ENCODE measurements at regions not wholly inside any gene's neighbourhood (a gene's known extent, or its start where the extent isn't known, plus 50 kb on each side); places are given as distances from the start of the nearest gene placed in this dataset.

DNA sequence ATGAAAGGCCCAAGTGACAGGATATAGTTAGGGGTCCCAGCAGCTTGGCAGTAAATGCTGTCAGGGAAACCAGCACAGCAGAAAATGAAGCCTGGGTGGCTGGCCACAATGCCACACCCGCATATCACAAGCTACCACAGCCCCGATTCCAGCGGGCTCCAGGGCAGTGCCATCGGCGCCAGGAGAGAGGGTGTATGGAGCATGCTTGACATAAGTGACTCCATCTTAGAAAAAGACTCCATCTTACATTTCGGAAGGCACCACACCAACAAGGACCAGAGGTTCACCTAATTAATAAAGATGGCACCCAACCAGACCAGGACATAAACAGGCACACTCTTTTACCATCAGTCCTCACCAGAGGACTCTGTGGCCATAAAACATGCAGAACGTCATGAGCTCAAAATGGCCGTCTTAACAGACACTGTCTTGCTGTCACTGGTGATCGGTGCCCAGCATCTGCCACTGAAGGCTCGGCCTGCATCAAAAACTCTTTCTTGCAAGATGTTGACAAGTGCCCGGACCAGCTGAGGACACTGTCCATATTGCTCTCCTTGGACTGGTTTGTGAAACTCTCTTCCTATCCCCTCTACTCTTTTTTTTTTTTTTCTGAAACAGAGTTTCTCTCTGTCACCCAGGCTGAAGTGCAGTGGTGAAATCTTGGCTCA lies 67.4 kb upstream of the SPIN1 start:
- no peak for DNase-seq
- Histone ChIP-seq H3K27me3 (ENCODE audit: control insufficient read depth, insufficient read depth, low read length) (no peaks in the 10 kb centered on the region), H3K4me3 (ENCODE audit: low read length in 3 of 3) (no peak overlapping the region), H3K27ac (ENCODE audit: low read depth in 2 of 2, low read length in 2 of 2) (no peak overlapping the region), H3K9ac (ENCODE audit: low read length in 3 of 3) (no peak overlapping the region), H3K36me3 (ENCODE audit: control insufficient read depth in 2 of 3, insufficient read depth in 3 of 3, low read length in 3 of 3) (no peaks in the 10 kb centered on the region), H3K9me3 (ENCODE audit: control insufficient read depth in 2 of 3, insufficient read depth in 1 of 3, low read length in 3 of 3) (no peaks in the 10 kb centered on the region), H3K4me1 (ENCODE audit: control insufficient read depth in 2 of 3, insufficient read depth in 2 of 3, low read depth in 1 of 3, low read length in 3 of 3) (no peaks in the 10 kb centered on the region)
- TF ChIP-seq, protein P1, sequence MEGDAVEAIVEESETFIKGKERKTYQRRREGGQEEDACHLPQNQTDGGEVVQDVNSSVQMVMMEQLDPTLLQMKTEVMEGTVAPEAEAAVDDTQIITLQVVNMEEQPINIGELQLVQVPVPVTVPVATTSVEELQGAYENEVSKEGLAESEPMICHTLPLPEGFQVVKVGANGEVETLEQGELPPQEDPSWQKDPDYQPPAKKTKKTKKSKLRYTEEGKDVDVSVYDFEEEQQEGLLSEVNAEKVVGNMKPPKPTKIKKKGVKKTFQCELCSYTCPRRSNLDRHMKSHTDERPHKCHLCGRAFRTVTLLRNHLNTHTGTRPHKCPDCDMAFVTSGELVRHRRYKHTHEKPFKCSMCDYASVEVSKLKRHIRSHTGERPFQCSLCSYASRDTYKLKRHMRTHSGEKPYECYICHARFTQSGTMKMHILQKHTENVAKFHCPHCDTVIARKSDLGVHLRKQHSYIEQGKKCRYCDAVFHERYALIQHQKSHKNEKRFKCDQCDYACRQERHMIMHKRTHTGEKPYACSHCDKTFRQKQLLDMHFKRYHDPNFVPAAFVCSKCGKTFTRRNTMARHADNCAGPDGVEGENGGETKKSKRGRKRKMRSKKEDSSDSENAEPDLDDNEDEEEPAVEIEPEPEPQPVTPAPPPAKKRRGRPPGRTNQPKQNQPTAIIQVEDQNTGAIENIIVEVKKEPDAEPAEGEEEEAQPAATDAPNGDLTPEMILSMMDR (IDR thresholded peaks at IDR 0.05; ENCODE audit: borderline replicate concordance, extremely low read depth, insufficient read depth): no peak
- intact Hi-C loops (cut with DNase I): no loop called here
- no peak for FAIRE-seq

DNA sequence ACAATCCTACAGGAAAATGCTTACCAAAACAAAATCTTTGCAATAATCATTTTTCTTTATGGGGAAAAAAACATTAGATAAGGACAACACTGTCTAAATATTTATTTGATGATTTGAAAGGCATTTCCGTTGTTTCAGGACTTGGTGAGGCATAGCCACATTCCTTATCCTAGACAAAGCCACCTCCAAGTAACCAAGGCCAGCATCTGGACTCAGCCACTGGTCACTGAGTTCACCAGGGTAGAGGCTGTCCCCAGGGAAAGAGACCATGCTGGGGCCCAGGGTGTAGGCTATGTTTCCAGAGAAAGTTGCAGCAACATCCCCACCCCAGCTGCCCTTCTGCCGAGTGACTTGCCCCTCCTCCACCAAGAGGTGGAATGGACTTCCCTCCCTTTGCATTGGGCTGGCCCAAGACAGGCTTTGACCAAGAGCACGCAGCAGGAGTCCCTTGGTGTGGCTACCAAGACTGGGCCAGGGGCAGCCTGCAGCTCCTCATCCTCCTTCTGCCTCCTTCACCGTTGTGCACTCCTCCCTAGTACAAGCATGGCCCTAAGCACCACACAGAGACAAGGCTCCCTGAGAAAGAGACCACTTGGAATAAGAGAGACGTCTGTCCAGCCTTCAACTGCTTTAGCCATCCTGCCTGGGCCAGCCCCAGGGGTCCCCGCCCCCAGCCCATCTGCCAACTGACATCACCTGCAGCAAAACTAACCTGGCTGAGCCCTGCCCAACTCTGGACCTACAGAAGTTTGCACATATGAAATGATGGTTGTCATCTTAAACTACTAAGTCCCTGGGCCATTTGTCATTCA lies 68.1 kb upstream of the SPIN1 start:
- Histone ChIP-seq H3K9ac (ENCODE audit: low read length in 3 of 3) (no peak overlapping the region), H3K27me3 (ENCODE audit: control insufficient read depth, insufficient read depth, low read length) (no peaks in the 10 kb centered on the region), H3K4me3 (ENCODE audit: low read length in 3 of 3) (no peak overlapping the region), H3K27ac (ENCODE audit: low read depth in 2 of 2, low read length in 2 of 2) (no peak overlapping the region), H3K4me1 (ENCODE audit: control insufficient read depth in 2 of 3, insufficient read depth in 2 of 3, low read depth in 1 of 3, low read length in 3 of 3) (no peaks in the 10 kb centered on the region), H3K36me3 (ENCODE audit: control insufficient read depth in 2 of 3, insufficient read depth in 3 of 3, low read length in 3 of 3) (no peaks in the 10 kb centered on the region), H3K9me3 (ENCODE audit: control insufficient read depth in 2 of 3, insufficient read depth in 1 of 3, low read length in 3 of 3) (no peaks in the 10 kb centered on the region)
- DNase-seq (no peak), FAIRE-seq (no peak)
- intact Hi-C loops (cut with DNase I): no loop called here
- TF ChIP-seq, protein P1 (IDR thresholded peaks at IDR 0.05; ENCODE audit: borderline replicate concordance, extremely low read depth, insufficient read depth): no peak

DNA sequence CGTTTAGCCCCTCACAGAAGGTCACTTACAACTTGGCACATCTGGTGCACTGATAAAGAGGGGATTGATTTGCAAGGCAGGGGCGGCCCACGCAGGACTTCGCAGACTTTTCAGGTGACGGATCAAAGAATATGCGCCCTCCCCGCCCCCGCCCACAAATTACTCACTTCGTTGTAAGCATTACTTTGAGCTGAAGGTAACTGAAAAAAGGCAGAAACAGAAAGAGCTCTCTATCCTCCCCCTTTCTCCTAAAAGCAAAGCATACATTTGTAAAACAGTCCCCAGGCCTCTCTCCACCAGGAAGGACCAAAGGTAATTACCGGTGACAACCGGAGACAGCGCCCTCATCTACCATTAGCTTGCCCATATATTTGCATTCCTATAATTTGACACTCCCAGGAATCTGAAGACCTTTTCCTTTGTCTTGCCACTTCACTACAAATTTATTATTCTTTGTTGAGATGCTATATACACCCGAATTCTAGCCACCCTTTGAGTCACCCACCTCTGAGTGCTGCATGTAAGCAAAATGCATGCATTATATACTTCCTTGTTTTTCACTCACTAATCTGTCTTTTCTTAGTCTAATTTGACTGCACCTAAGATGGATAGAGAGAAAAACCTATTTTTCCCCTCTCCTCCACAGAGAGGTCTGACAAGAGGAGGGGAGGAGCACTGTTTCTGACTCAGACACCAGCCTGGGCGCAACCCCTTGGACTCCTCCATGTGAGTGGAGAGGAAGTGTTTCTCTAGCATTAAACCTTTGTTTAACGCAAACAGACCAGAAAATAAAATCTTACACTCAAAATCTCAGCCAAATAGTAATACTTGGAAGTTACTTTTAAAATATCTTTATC lies 74.7 kb upstream of the SPIN1 start:
- H3K9ac ChIP-seq (ENCODE audit: low read length in 3 of 3): no peak overlapping the region
- no peak overlapping the region for H3K4me3 ChIP-seq (ENCODE audit: low read length in 3 of 3)
- H3K27ac ChIP-seq (ENCODE audit: low read depth in 2 of 2, low read length in 2 of 2): no peak overlapping the region
- H3K4me1 ChIP-seq (ENCODE audit: control insufficient read depth in 2 of 3, insufficient read depth in 2 of 3, low read depth in 1 of 3, low read length in 3 of 3): no peaks in the 10 kb centered on the region
- H3K9me3 ChIP-seq (ENCODE audit: control insufficient read depth in 2 of 3, insufficient read depth in 1 of 3, low read length in 3 of 3): no peaks in the 10 kb centered on the region
- DNase-seq (peak in 4 of 5 donors; percentile 34 to 52 (median 42)), FAIRE-seq (no peak)
- no peaks in the 10 kb centered on the region for H3K27me3 ChIP-seq (ENCODE audit: control insufficient read depth, insufficient read depth, low read length)
- no peaks in the 10 kb centered on the region for H3K36me3 ChIP-seq (ENCODE audit: control insufficient read depth in 2 of 3, insufficient read depth in 3 of 3, low read length in 3 of 3)
- intact Hi-C loops (cut with DNase I): no loop called here
- TF ChIP-seq, protein P1 (IDR thresholded peaks at IDR 0.05; ENCODE audit: borderline replicate concordance, extremely low read depth, insufficient read depth): no peak

Data from kidney (tissue), 13 donors.